OCI-LY1 (cell line): ENCODE measurements at regions not wholly inside any gene's neighbourhood (a gene's known extent, or its start where the extent isn't known, plus 50 kb on each side); places are given as distances from the start of the nearest gene placed in this dataset.

Source experiments
- H2AFZ ChIP-seq: fragments of 200-600 bp; sonication (generic), shearing (Covaris generic); 2 replicates; pipeline ENCODE4 v1.6.0; 2014; ENCODE audit warnings: antibody characterized with exemption, mild to moderate bottlenecking, low read length
- H3F3A ChIP-seq: fragments of 200-600 bp; sonication (generic), shearing (Covaris generic); 2 replicates; pipeline ENCODE4 v1.6.0; 2014; ENCODE audit warnings: mild to moderate bottlenecking, antibody characterized with exemption, low read length, moderate library complexity; ENCODE audit not compliant: insufficient read depth
- H3K27ac ChIP-seq: fragments of 200-600 bp; sonication (generic); 2 replicates; pipeline ENCODE4 v1.5.1; 2014; ENCODE audit warnings: low read length, mixed run types, mild to moderate bottlenecking, low read depth; ENCODE audit not compliant: poor library complexity, severe bottlenecking
- H3K27me3 ChIP-seq: fragments of 200-600 bp; sonication (generic); 2 replicates; pipeline ENCODE4 v1.6.0; 2014; ENCODE audit warnings: antibody characterized with exemption, mild to moderate bottlenecking, low read length, moderate library complexity; ENCODE audit not compliant: insufficient read depth
- H3K36me3 ChIP-seq: fragments of 200-600 bp; sonication (generic); 2 replicates; pipeline ENCODE4 v1.6.1; 2014; ENCODE audit warnings: mild to moderate bottlenecking, antibody characterized with exemption, low read length, moderate library complexity, mixed read lengths; ENCODE audit not compliant: insufficient read depth
- H3K4me1 ChIP-seq: fragments of 200-600 bp; sonication (generic); 2 replicates; pipeline ENCODE4 v1.5.1; 2014; ENCODE audit warnings: mild to moderate bottlenecking, low read length, moderate library complexity; ENCODE audit not compliant: insufficient read depth, severe bottlenecking
- H3K4me2 ChIP-seq: fragments of 200-600 bp; sonication (generic), shearing (Covaris generic); 2 replicates; pipeline ENCODE4 v1.6.1; 2014; ENCODE audit warnings: low read length
- H3K4me3 ChIP-seq: fragments of 200-600 bp; sonication (generic); 2 replicates; pipeline ENCODE4 v1.5.1; 2014; ENCODE audit warnings: low read length, low read depth, mild to moderate bottlenecking, mixed read lengths; ENCODE audit not compliant: poor library complexity, severe bottlenecking
- H3K79me2 ChIP-seq: fragments of 200-600 bp; shearing (Covaris generic); 2 replicates; pipeline ENCODE4 v1.6.1; 2016; ENCODE audit warnings: mixed run types, low read length, mixed read lengths; ENCODE audit not compliant: insufficient read depth
- H3K9ac ChIP-seq: fragments of 200-600 bp; sonication (generic), shearing (Covaris generic); 2 replicates; pipeline ENCODE4 v1.6.1; 2014; ENCODE audit warnings: mild to moderate bottlenecking, low read length, mixed read lengths
- H3K9me2 ChIP-seq: fragments of 200-600 bp; sonication (generic), shearing (Covaris generic); 2 replicates; pipeline ENCODE4 v1.6.1; 2014; ENCODE audit warnings: low read depth, mild to moderate bottlenecking, low read length, mixed read lengths
- H3K9me3 ChIP-seq: fragments of 200-600 bp; shearing (Covaris generic); 2 replicates; pipeline ENCODE4 v1.6.1; 2014; ENCODE audit warnings: low read length, mixed read lengths
- H4K20me1 ChIP-seq: fragments of 200-600 bp; sonication (generic), shearing (Covaris generic); 2 replicates; pipeline ENCODE4 v1.6.0; 2016; ENCODE audit warnings: mild to moderate bottlenecking, low read length; ENCODE audit not compliant: insufficient read depth
- CTCF ChIP-seq: fragments of 200-600 bp; sonication (generic), shearing (Covaris generic); IDR thresholded peaks from 2 replicates; pipeline ENCODE4 v1.5.1; 2017; ENCODE audit warnings: mild to moderate bottlenecking, antibody characterized with exemption, low read length, moderate library complexity, mixed read lengths
- EZH2 ChIP-seq: fragments of 200-600 bp; sonication (generic), shearing (Covaris generic); IDR thresholded peaks from 2 replicates; pipeline ENCODE4 v1.8.0; 2017; ENCODE audit warnings: borderline replicate concordance, mixed run types, mild to moderate bottlenecking, antibody characterized with exemption, low read length, moderate library complexity, mixed read lengths

- TF ChIP-seq EZH2, result no peak
- TF ChIP-seq CTCF, result no peak
- no peaks in the 10 kb centered on the region for H3K36me3 ChIP-seq
These were observed 89.5 kb downstream of the XCL2 start for GRCh38 chr1:168454211-168454815.

GRCh38 chr1:168453056-168453455 lies 90.7 kb downstream of the XCL2 start:
- TF ChIP-seq CTCF (no peak), EZH2 (no peak)

More at GRCh38 chr1:168454211-168454815, 89.5 kb downstream of the XCL2 start:
- no peaks in the 10 kb centered on the region for H3K9me2 ChIP-seq
- no peaks in the 10 kb centered on the region for H3K4me1 ChIP-seq
- no peak overlapping the region for H2AFZ ChIP-seq
- H3K79me2 ChIP-seq, result no peaks in the 10 kb centered on the region
- peaks cover 12% of the 10 kb centered on the region; the same call in 1 of the 2 replicates for H3K9me3 ChIP-seq
- no peaks in the 10 kb centered on the region for H3F3A ChIP-seq
- no peak overlapping the region for H3K4me3 ChIP-seq
- H3K27ac ChIP-seq, result no peak overlapping the region
- no peaks in the 10 kb centered on the region for H4K20me1 ChIP-seq
- H3K27me3 ChIP-seq, result no peaks in the 10 kb centered on the region
- H3K4me2 ChIP-seq, result no peak overlapping the region
- no peak overlapping the region for H3K9ac ChIP-seq

GRCh38 chr1:168452329-168452728 lies 91.5 kb downstream of the XCL2 start:
- Histone ChIP-seq H3K79me2 (no peaks in the 10 kb centered on the region), H3K4me1 (no peaks in the 10 kb centered on the region), H3K9me2 (no peaks in the 10 kb centered on the region)

More at GRCh38 chr1:168453056-168453455, 90.7 kb downstream of the XCL2 start:
- Histone ChIP-seq H3K36me3 (no peaks in the 10 kb centered on the region), H3F3A (no peaks in the 10 kb centered on the region), H3K9ac (no peak overlapping the region), H4K20me1 (no peaks in the 10 kb centered on the region), H3K9me3 (peaks cover 12% of the 10 kb centered on the region; the same call in 1 of the 2 replicates), H3K4me3 (no peak overlapping the region), H2AFZ (no peak overlapping the region), H3K27me3 (no peaks in the 10 kb centered on the region), H3K4me1 (no peaks in the 10 kb centered on the region), H3K27ac (no peak overlapping the region), H3K4me2 (no peak overlapping the region), H3K79me2 (no peaks in the 10 kb centered on the region), H3K9me2 (no peaks in the 10 kb centered on the region)

More at GRCh38 chr1:168452329-168452728, 91.5 kb downstream of the XCL2 start:
- Histone ChIP-seq H2AFZ (no peak overlapping the region), H3K4me2 (no peak overlapping the region), H3K9ac (no peak overlapping the region), H3K9me3 (peaks cover 12% of the 10 kb centered on the region; the same call in 1 of the 2 replicates), H3K4me3 (no peak overlapping the region), H3K27ac (no peak overlapping the region), H3F3A (no peaks in the 10 kb centered on the region), H3K36me3 (no peaks in the 10 kb centered on the region), H3K27me3 (no peaks in the 10 kb centered on the region), H4K20me1 (no peaks in the 10 kb centered on the region)
- TF ChIP-seq EZH2, result no peak
- TF ChIP-seq CTCF, result peak; percentile 52
